PC-3 (cell line): ENCODE measurements at regions not wholly inside any gene's neighbourhood (a gene's known extent, or its start where the extent isn't known, plus 50 kb on each side); places are given as distances from the start of the nearest gene placed in this dataset.

ENCODE experiments used
- ATAC-seq: fragments of 200-7000 bp; cut with Tn5 transposase; 2 replicates; pipeline ENCODE4 v1.9.1; 2020; ENCODE audit warnings: mild to moderate bottlenecking, moderate library complexity
- BruUV-seq: library from RNA; stranded (reverse); fragments of 400-500 nt; replicated peaks from 2 replicates; lab custom pipeline; 2021; lab: Mats Ljungman, UMichigan
- CTCF ChIA-PET: fragments of 300-600 bp; sonication (Branson Sonifier 250); formaldehyde crosslinking; loops from one replicate; lab custom pipeline; 2022; ENCODE audit warnings: antibody characterized with exemption; lab: Charles Lee
- POLR2A ChIA-PET: fragments of 300-600 bp; sonication (Branson Sonifier 250); formaldehyde crosslinking; loops from one replicate; lab custom pipeline; 2022; ENCODE audit warnings: antibody characterized with exemption; ENCODE audit not compliant: unreplicated experiment; lab: Charles Lee
- DNase-seq: peaks from one replicate; pipeline ENCODE4 v3.0.0-alpha.2; 2015
- H2AFZ ChIP-seq: fragments of 300-600 bp; sonication (generic); 2 replicates; pipeline ENCODE4 v1.6.0; 2016; ENCODE audit warnings: antibody characterized with exemption, low read length
- H3F3A ChIP-seq: fragments of 300-600 bp; sonication (generic); one replicate; pipeline ENCODE4 v1.6.0; 2017; ENCODE audit warnings: antibody characterized with exemption, low read length, control low read depth, mild to moderate bottlenecking; ENCODE audit not compliant: unreplicated experiment
- H3K27ac ChIP-seq: fragments of 300-600 bp; sonication (generic); 2 replicates; pipeline ENCODE4 v1.5.1; 2016; ENCODE audit warnings: mild to moderate bottlenecking, low read length
- H3K27me3 ChIP-seq: fragments of 300-600 bp; sonication (generic); 2 replicates; pipeline ENCODE4 v1.6.1; 2016; ENCODE audit warnings: low read length, mixed read lengths
- H3K36me3 ChIP-seq: fragments of 300-600 bp; sonication (generic); 2 replicates; pipeline ENCODE4 v1.6.1; 2016; ENCODE audit warnings: low read depth, mixed run types, low read length, mixed read lengths
- H3K4me1 ChIP-seq: fragments of 300-600 bp; sonication (generic); 2 replicates; pipeline ENCODE4 v1.5.1; 2016; ENCODE audit warnings: low read length; ENCODE audit not compliant: insufficient read depth
- H3K4me2 ChIP-seq: fragments of 300-600 bp; sonication (generic); 2 replicates; pipeline ENCODE4 v1.6.0; 2016; ENCODE audit warnings: low read length
- H3K4me3 ChIP-seq: fragments of 300-600 bp; sonication (generic); 2 replicates; pipeline ENCODE4 v1.5.1; 2016; ENCODE audit warnings: mild to moderate bottlenecking, low read length, mixed read lengths
- H3K79me2 ChIP-seq: fragments of 300-600 bp; sonication (generic); 2 replicates; pipeline ENCODE4 v1.6.1; 2017; ENCODE audit warnings: low read length, mixed read lengths
- H3K9ac ChIP-seq: fragments of 300-600 bp; sonication (generic); 2 replicates; pipeline ENCODE4 v1.6.0; 2016; ENCODE audit warnings: mild to moderate bottlenecking, low read length
- H3K9me2 ChIP-seq: fragments of 300-600 bp; sonication (generic); replicated peaks from 2 replicates; pipeline ENCODE4 v1.6.1; 2016; ENCODE audit warnings: mixed run types, low read length, mixed read lengths
- H3K9me3 ChIP-seq: fragments of 300-600 bp; sonication (generic); 2 replicates; pipeline ENCODE4 v1.6.1; 2016; ENCODE audit warnings: low read length, mixed read lengths
- H4K20me1 ChIP-seq: fragments of 300-600 bp; sonication (generic); 2 replicates; pipeline ENCODE4 v1.6.1; 2016; ENCODE audit warnings: low read length, mixed read lengths
- CTCF ChIP-seq: fragments of 300-600 bp; sonication (generic); conservative IDR thresholded peaks from 2 replicates; pipeline ENCODE4 v1.5.1; 2017; ENCODE audit warnings: antibody characterized with exemption, low read depth, mild to moderate bottlenecking, low read length
- EZH2 ChIP-seq: fragments of 300-600 bp; sonication (generic); IDR thresholded peaks from one replicate; pipeline ENCODE4 v1.6.1; 2017; ENCODE audit warnings: antibody characterized with exemption, mild to moderate bottlenecking, low read length; ENCODE audit not compliant: unreplicated experiment
- EZH2phosphoT487 ChIP-seq: fragments of 300-600 bp; sonication (generic); IDR thresholded peaks from 2 replicates; pipeline ENCODE4 v1.6.1; 2018; ENCODE audit warnings: mild to moderate bottlenecking, antibody characterized with exemption, low read length, borderline replicate concordance
- intact Hi-C: fragments of 100-400 bp; cut with micrococcal nuclease; formaldehyde crosslinking; loops from 2 replicates; pipeline ENCODE4 v1.9.0; 2023

- TF ChIP-seq CTCF: no peak
- H3K79me2 ChIP-seq: no peaks in the 10 kb centered on the region
- BruUV-seq: no TSS peak
- ChIA-PET CTCF (interaction anchor here (0.6 kb wide), 1 partner anchor 129 kb away, joined by 3 read pairs; no protein-coding TSS in a partner anchor), POLR2A (no interaction called here)
- intact Hi-C loops: no loop called here
- ATAC-seq (no peak), DNase-seq (no peak)
- H3K9ac ChIP-seq: no peak overlapping the region
- no peak overlapping the region for H3K4me2 ChIP-seq
- no peaks in the 10 kb centered on the region for H3K36me3 ChIP-seq
- H3K27me3 ChIP-seq: 0 out of 2 replicates have a peak, but pooled peaks cover 3% of the 10 kb centered on the region
- no peaks in the 10 kb centered on the region for H3F3A ChIP-seq
- H3K9me2 ChIP-seq: no peaks in the 10 kb centered on the region
- no peaks in the 10 kb centered on the region for H3K4me1 ChIP-seq
- no peaks in the 10 kb centered on the region for H3K9me3 ChIP-seq
- H2AFZ ChIP-seq: no peak overlapping the region
- H4K20me1 ChIP-seq: no peaks in the 10 kb centered on the region
- no peak overlapping the region for H3K27ac ChIP-seq
- no peak overlapping the region for H3K4me3 ChIP-seq
These were observed 78.3 kb downstream of the ZNF280B start for GRCh38 chr22:22430111-22430820.

- ChIA-PET CTCF (interaction anchor here (0.6 kb wide), 1 partner anchor 61 kb away, joined by 3 read pairs; no protein-coding TSS in a partner anchor), POLR2A (no interaction called here)
- Histone ChIP-seq H3K4me2 (no peak overlapping the region), H3K4me1 (no peaks in the 10 kb centered on the region), H2AFZ (no peak overlapping the region), H3K9me2 (no peaks in the 10 kb centered on the region), H3K4me3 (no peak overlapping the region), H3K27ac (no peak overlapping the region), H3K9me3 (no peaks in the 10 kb centered on the region), H3K9ac (no peak overlapping the region), H3F3A (no peaks in the 10 kb centered on the region), H3K27me3 (0 out of 2 replicates have a peak, but pooled peaks cover 3% of the 10 kb centered on the region), H3K36me3 (no peaks in the 10 kb centered on the region), H4K20me1 (no peaks in the 10 kb centered on the region), H3K79me2 (no peaks in the 10 kb centered on the region)
- ATAC-seq: peak; percentile 79
- intact Hi-C loops: no loop called here
- peak; percentile 54 for DNase-seq
- TF ChIP-seq CTCF (peak; percentile 60), EZH2 (no peak)
- BruUV-seq: no TSS peak
These were observed 77.0 kb downstream of the ZNF280B start for GRCh38 chr22:22431271-22432220.

- intact Hi-C loops: no loop called here
- Histone ChIP-seq H3K9ac (no peak overlapping the region), H3K9me3 (no peaks in the 10 kb centered on the region), H3K27me3 (no peaks in the 10 kb centered on the region), H3F3A (no peaks in the 10 kb centered on the region), H3K9me2 (no peaks in the 10 kb centered on the region), H3K4me3 (no peak overlapping the region), H3K4me1 (no peaks in the 10 kb centered on the region), H3K27ac (no peak overlapping the region), H2AFZ (no peak overlapping the region), H3K36me3 (no peaks in the 10 kb centered on the region), H4K20me1 (no peaks in the 10 kb centered on the region), H3K4me2 (no peak overlapping the region), H3K79me2 (no peaks in the 10 kb centered on the region)
- CTCF ChIA-PET: no interaction called here
- POLR2A ChIA-PET: no interaction called here
- no peak for ATAC-seq
- no TSS peak for BruUV-seq
- no peak for DNase-seq
- TF ChIP-seq EZH2phosphoT487: no peak
- TF ChIP-seq CTCF: no peak
- TF ChIP-seq EZH2: no peak
These were observed 76.1 kb downstream of the ZNF280B start for GRCh38 chr22:22432479-22432878.
